ENCODE measurements at regions not wholly inside any gene's neighbourhood (a gene's known extent, or its start where the extent isn't known, plus 50 kb on each side); places are given as distances from the start of the nearest gene placed in this dataset.

- TF ChIP-seq POLR2A (IDR thresholded peaks at IDR 0.05) (no peak), CTCF (IDR thresholded peaks at IDR 0.05) (no peak)
Observed at GRCh38 chr7:96499532-96499931, 177.6 kb upstream of the SLC25A13 start.

Measured in lower leg skin (tissue), 3 donors.